HEK293 (cell line): ENCODE measurements at regions not wholly inside any gene's neighbourhood (a gene's known extent, or its start where the extent isn't known, plus 50 kb on each side); places are given as distances from the start of the nearest gene placed in this dataset.

ENCODE experiments used
- HOXD13 ChIP-seq: sonication (generic); formaldehyde crosslinking; IDR thresholded peaks from 2 replicates; pipeline ENCODE4 v1.8.0; 2022; ENCODE audit warnings: missing genetic modification reagents, borderline replicate concordance
- RBAK ChIP-seq: fragments of 450-650 bp; formaldehyde crosslinking; IDR thresholded peaks from 2 replicates; pipeline ENCODE4 v1.5.1; 2016; ENCODE audit warnings: missing biosample characterization, missing genetic modification characterization
- REPIN1 ChIP-seq: fragments of 450-650 bp; formaldehyde crosslinking; IDR thresholded peaks from 2 replicates; pipeline ENCODE4 v1.5.1; 2017; ENCODE audit warnings: missing biosample characterization, missing genetic modification characterization, low read depth
- ZBTB21 ChIP-seq: fragments of 450-650 bp; formaldehyde crosslinking; IDR thresholded peaks from 2 replicates; pipeline ENCODE4 v1.5.1; 2017; ENCODE audit warnings: missing biosample characterization, missing genetic modification characterization
- ZFHX2 ChIP-seq: fragments of 450-650 bp; formaldehyde crosslinking; conservative IDR thresholded peaks from 2 replicates; pipeline ENCODE4 v1.5.1; 2016; ENCODE audit warnings: missing biosample characterization, missing genetic modification characterization
- TF ChIP-seq, protein P1 (sequence below): fragments of 450-650 bp; formaldehyde crosslinking; IDR thresholded peaks from 2 replicates; pipeline ENCODE4 v1.5.1; 2016; ENCODE audit warnings: missing biosample characterization, missing genetic modification characterization
- TF ChIP-seq, protein P2 (sequence below): fragments of 450-650 bp; formaldehyde crosslinking; IDR thresholded peaks from 2 replicates; pipeline ENCODE4 v1.5.1; 2016; ENCODE audit warnings: missing biosample characterization, missing genetic modification characterization

DNA sequence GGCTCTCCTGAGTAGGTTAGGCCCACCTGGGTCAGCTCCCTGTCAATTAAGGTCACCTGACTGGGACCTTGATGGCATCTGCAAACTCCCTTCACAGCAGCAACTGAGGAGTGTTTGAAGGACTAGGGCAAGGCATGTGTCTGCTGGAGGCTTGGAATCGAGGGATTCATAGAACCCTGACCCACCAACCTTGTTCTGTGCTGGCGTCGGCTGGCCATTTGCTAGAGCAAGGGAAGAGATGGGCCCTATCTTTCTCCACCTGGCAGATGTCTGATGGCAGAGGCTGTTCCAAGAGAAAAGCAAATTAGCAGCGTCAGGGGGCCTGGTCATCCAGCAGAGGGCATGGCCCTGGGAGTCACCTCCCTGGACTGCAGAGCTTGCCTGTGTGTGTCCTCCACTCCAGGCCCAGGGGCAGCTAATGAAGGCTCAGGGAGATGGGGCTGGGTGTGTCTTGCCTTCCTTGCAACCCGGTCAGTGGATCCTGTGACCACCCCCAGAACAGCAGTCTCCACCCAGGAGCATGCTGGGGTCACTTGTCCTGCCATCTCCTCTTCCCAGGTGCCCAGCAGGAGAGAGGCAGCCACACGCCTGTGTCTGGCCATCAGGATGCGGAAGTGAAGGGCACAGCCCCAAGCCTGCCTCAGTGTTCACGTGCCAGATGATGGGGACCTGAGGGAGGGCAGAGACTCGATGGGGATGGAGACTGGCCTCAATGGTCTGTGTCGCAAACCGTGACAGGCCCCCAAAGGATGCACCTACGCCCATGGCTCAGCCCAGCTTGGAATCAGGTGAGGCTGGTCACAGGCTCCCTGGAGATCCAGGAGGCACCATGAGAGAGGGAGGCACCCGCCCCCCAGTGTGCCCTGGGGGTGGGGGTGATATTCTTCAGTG lies 53.9 kb downstream of the BARX1 start:
- TF ChIP-seq, protein P1, sequence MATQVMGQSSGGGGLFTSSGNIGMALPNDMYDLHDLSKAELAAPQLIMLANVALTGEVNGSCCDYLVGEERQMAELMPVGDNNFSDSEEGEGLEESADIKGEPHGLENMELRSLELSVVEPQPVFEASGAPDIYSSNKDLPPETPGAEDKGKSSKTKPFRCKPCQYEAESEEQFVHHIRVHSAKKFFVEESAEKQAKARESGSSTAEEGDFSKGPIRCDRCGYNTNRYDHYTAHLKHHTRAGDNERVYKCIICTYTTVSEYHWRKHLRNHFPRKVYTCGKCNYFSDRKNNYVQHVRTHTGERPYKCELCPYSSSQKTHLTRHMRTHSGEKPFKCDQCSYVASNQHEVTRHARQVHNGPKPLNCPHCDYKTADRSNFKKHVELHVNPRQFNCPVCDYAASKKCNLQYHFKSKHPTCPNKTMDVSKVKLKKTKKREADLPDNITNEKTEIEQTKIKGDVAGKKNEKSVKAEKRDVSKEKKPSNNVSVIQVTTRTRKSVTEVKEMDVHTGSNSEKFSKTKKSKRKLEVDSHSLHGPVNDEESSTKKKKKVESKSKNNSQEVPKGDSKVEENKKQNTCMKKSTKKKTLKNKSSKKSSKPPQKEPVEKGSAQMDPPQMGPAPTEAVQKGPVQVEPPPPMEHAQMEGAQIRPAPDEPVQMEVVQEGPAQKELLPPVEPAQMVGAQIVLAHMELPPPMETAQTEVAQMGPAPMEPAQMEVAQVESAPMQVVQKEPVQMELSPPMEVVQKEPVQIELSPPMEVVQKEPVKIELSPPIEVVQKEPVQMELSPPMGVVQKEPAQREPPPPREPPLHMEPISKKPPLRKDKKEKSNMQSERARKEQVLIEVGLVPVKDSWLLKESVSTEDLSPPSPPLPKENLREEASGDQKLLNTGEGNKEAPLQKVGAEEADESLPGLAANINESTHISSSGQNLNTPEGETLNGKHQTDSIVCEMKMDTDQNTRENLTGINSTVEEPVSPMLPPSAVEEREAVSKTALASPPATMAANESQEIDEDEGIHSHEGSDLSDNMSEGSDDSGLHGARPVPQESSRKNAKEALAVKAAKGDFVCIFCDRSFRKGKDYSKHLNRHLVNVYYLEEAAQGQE (tag by site-specific recombination), result no peak
- TF ChIP-seq ZFHX2 (tag by site-specific recombination) (no peak), REPIN1 (tag by site-specific recombination) (no peak), RBAK (tag by site-specific recombination) (no peak), HOXD13 (no peak), ZBTB21 (tag by site-specific recombination) (no peak)
- TF ChIP-seq, protein P2, sequence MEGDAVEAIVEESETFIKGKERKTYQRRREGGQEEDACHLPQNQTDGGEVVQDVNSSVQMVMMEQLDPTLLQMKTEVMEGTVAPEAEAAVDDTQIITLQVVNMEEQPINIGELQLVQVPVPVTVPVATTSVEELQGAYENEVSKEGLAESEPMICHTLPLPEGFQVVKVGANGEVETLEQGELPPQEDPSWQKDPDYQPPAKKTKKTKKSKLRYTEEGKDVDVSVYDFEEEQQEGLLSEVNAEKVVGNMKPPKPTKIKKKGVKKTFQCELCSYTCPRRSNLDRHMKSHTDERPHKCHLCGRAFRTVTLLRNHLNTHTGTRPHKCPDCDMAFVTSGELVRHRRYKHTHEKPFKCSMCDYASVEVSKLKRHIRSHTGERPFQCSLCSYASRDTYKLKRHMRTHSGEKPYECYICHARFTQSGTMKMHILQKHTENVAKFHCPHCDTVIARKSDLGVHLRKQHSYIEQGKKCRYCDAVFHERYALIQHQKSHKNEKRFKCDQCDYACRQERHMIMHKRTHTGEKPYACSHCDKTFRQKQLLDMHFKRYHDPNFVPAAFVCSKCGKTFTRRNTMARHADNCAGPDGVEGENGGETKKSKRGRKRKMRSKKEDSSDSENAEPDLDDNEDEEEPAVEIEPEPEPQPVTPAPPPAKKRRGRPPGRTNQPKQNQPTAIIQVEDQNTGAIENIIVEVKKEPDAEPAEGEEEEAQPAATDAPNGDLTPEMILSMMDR (tag by site-specific recombination), result no peak
